Gastrocnemius medialis (tissue), 4 donors: ENCODE measurements at regions not wholly inside any gene's neighbourhood (a gene's known extent, or its start where the extent isn't known, plus 50 kb on each side); places are given as distances from the start of the nearest gene placed in this dataset.

Source experiments
- ATAC-seq, 2 donors: fragments of 150-250 bp; one replicate each; pipeline ENCODE4 v1.9.1; 2016
- DNase-seq, 2 donors: peaks; one replicate each; pipeline ENCODE4 v3.0.0-alpha.2; 2019
- H3K27ac ChIP-seq, 4 donors: fragments of 200-600 bp; sonication (generic); 1 replicate in 1 of 4; 2 replicates in 3 of 4; pipeline ENCODE4 v1.5.1; 2016 to 2018; ENCODE audit warnings: mild to moderate bottlenecking in 2 of 4, moderate library complexity in 1 of 4
- H3K27me3 ChIP-seq, 3 donors: fragments of 200-600 bp; sonication (generic) in 2 of 3; 1 replicate in 1 of 3; 2 replicates in 2 of 3; pipeline versions ENCODE4 v1.5.1 to v1.6.0; 2016 to 2019; ENCODE audit warnings: mild to moderate bottlenecking in 1 of 3, moderate library complexity in 1 of 3
- H3K36me3 ChIP-seq, 2 donors: fragments of 200-600 bp; sonication (generic) in 1 of 2; one replicate each; pipeline ENCODE4 v1.5.1; 2017 to 2018
- H3K4me1 ChIP-seq, 2 donors: fragments of 200-600 bp; sonication (generic) in 1 of 2; one replicate each; pipeline ENCODE4 v1.5.1; 2016 to 2017; ENCODE audit warnings: mild to moderate bottlenecking in 2 of 2
- H3K4me3 ChIP-seq, 4 donors: fragments of 200-600 bp; sonication (generic) in 3 of 4; 1 replicate in 1 of 4; 2 replicates in 3 of 4; pipeline ENCODE4 v1.5.1; 2016 to 2019; ENCODE audit warnings: mild to moderate bottlenecking in 2 of 4
- H3K9me3 ChIP-seq, 3 donors: fragments of 200-600 bp; sonication (generic) in 2 of 3; 1 replicate in 1 of 3; 2 replicates in 2 of 3; pipeline ENCODE4 v1.5.1; 2016 to 2019
- CTCF ChIP-seq, 5 experiments: fragments of 450-650 bp in 3 of 5; fragments of 200-600 bp in 2 of 5; sonication (generic) in 2 of 5; IDR thresholded peaks in 4 of 5; conservative IDR thresholded peaks in 1 of 5; 1 replicate in 4 of 5; 2 replicates in 1 of 5; pipeline ENCODE4 v1.5.1; 2016 to 2019; ENCODE audit warnings: antibody characterized with exemption in 5 of 5, mild to moderate bottlenecking in 3 of 5, moderate library complexity in 3 of 5
- POLR2A ChIP-seq, 2 donors: fragments of 450-650 bp; IDR thresholded peaks; one replicate each; pipeline ENCODE4 v1.6.1; 2017; ENCODE audit warnings: antibody characterized with exemption in 2 of 2, mild to moderate bottlenecking in 2 of 2, moderate library complexity in 2 of 2
- in situ Hi-C, 4 donors: fragments of 200-750 bp; cut with MboI; loops; one replicate each; pipeline versions ENCODE4 v1.15.0 to v1.8.0; 2017; ENCODE audit warnings: low sequenced_read_pairs in 4 of 4
- intact Hi-C: fragments of 100-400 bp; cut with DNase I; formaldehyde crosslinking; loops from one replicate; pipeline ENCODE4 v1.15.1; 2023; ENCODE audit warnings: low total_unique reads

- Histone ChIP-seq H3K4me3 (no peak overlapping the region), H3K36me3 (no peaks in the 10 kb centered on the region), H3K27ac (no peak overlapping the region), H3K9me3 (no peaks in the 10 kb centered on the region), H3K27me3 (no peaks in the 10 kb centered on the region), H3K4me1 (no peaks in the 10 kb centered on the region)
- in situ Hi-C loops = no loop called here
- intact Hi-C loops = no loop called here
- TF ChIP-seq POLR2A (IDR thresholded peaks at IDR 0.05) = no peak
- no peak for TF ChIP-seq CTCF (IDR thresholded peaks at IDR 0.05 in 4 of 5, conservative IDR thresholded peaks at IDR 0.05 in 1 of 5)
- DNase-seq (no peak), ATAC-seq (no peak)
These were observed 1282.4 kb upstream of the ADGRB3 start for GRCh38 chr6:67352717-67353116.

- H3K27me3 ChIP-seq = no peaks in the 10 kb centered on the region
- no peak overlapping the region for H3K4me3 ChIP-seq
- in situ Hi-C loops = no loop called here
- ATAC-seq (no peak), DNase-seq (no peak)
- H3K36me3 ChIP-seq = no peaks in the 10 kb centered on the region
- no peak overlapping the region for H3K27ac ChIP-seq
- TF ChIP-seq CTCF (IDR thresholded peaks at IDR 0.05 in 4 of 5, conservative IDR thresholded peaks at IDR 0.05 in 1 of 5) (no peak), POLR2A (IDR thresholded peaks at IDR 0.05) (no peak)
- H3K9me3 ChIP-seq = no peaks in the 10 kb centered on the region
- H3K4me1 ChIP-seq = no peaks in the 10 kb centered on the region
- intact Hi-C loops = no loop called here
These were observed 1284.4 kb upstream of the ADGRB3 start for GRCh38 chr6:67350729-67351128.

GRCh38 chr6:67345946-67346345, 1289.1 kb upstream of the ADGRB3 start:
- Histone ChIP-seq H3K27ac (no peak overlapping the region), H3K27me3 (no peaks in the 10 kb centered on the region), H3K4me3 (no peak overlapping the region), H3K36me3 (no peaks in the 10 kb centered on the region), H3K4me1 (no peaks in the 10 kb centered on the region), H3K9me3 (no peaks in the 10 kb centered on the region)
- TF ChIP-seq POLR2A (IDR thresholded peaks at IDR 0.05) (no peak), CTCF (IDR thresholded peaks at IDR 0.05 in 4 of 5, conservative IDR thresholded peaks at IDR 0.05 in 1 of 5) (no peak)
- in situ Hi-C loops (no loop called here), intact Hi-C loops (no loop called here)
- ATAC-seq = no peak
- no peak for DNase-seq

GRCh38 chr6:67336014-67336413, 1299.1 kb upstream of the ADGRB3 start:
- no peaks in the 10 kb centered on the region for H3K36me3 ChIP-seq
- ATAC-seq = no peak
- no peak overlapping the region for H3K27ac ChIP-seq
- H3K4me1 ChIP-seq = no peaks in the 10 kb centered on the region
- H3K4me3 ChIP-seq = no peak overlapping the region
- H3K27me3 ChIP-seq = no peaks in the 10 kb centered on the region
- DNase-seq = no peak
- in situ Hi-C loops = no loop called here
- intact Hi-C loops = no loop called here
- H3K9me3 ChIP-seq = no peaks in the 10 kb centered on the region
- TF ChIP-seq POLR2A (IDR thresholded peaks at IDR 0.05) = no peak

GRCh38 chr6:67331304-67331703, 1303.8 kb upstream of the ADGRB3 start:
- Histone ChIP-seq H3K4me1 (no peaks in the 10 kb centered on the region), H3K9me3 (no peaks in the 10 kb centered on the region), H3K27me3 (no peaks in the 10 kb centered on the region), H3K27ac (no peak overlapping the region), H3K4me3 (no peak overlapping the region), H3K36me3 (no peaks in the 10 kb centered on the region)
- no peak for DNase-seq
- in situ Hi-C loops (no loop called here), intact Hi-C loops (no loop called here)
- no peak for ATAC-seq
- TF ChIP-seq POLR2A (IDR thresholded peaks at IDR 0.05) (no peak), CTCF (IDR thresholded peaks at IDR 0.05 in 4 of 5, conservative IDR thresholded peaks at IDR 0.05 in 1 of 5) (no peak)
